Fibroblast of lung (primary cell): ENCODE measurements at regions not wholly inside any gene's neighbourhood (a gene's known extent, or its start where the extent isn't known, plus 50 kb on each side); places are given as distances from the start of the nearest gene placed in this dataset.

Source experiments
- EZH2 ChIP-seq: IDR thresholded peaks from 2 replicates; pipeline ENCODE4 v1.5.1; 2012; ENCODE audit warnings: low read length, control low read depth, mild to moderate bottlenecking; ENCODE audit errors: missing control alignments
- TF ChIP-seq, protein P1 (sequence below), 2 donors: IDR thresholded peaks in 1 of 2; conservative IDR thresholded peaks in 1 of 2; 1 replicate in 1 of 2; 2 replicates in 1 of 2; pipeline ENCODE4 v1.5.1; 2011 to 2012; ENCODE audit warnings: low read length in 2 of 2, control low read depth in 1 of 2, inconsistent platforms in 1 of 2, low read depth in 1 of 2, mild to moderate bottlenecking in 1 of 2

DNA sequence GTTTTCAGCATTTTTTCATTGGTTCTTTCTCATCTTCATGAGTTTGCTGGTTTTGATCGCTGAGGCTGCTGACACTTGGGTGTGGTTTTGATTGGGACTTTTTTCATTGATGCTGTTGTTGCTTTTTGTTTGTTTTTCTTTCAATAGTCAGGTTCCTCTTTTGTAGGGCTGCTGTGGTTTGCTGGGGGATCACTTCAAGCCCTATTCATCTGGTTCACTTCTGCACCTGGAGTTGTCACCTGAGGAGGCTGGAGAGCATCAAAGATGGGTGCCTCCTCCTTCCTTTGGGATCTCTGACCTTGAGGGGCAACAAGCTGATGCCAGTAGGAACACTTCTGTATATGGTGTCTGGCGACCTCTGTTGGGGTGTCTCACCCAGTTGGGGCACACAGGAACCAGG, 1279.9 kb upstream of the TMPRSS15 start:
- TF ChIP-seq EZH2: no peak
- TF ChIP-seq, protein P1, sequence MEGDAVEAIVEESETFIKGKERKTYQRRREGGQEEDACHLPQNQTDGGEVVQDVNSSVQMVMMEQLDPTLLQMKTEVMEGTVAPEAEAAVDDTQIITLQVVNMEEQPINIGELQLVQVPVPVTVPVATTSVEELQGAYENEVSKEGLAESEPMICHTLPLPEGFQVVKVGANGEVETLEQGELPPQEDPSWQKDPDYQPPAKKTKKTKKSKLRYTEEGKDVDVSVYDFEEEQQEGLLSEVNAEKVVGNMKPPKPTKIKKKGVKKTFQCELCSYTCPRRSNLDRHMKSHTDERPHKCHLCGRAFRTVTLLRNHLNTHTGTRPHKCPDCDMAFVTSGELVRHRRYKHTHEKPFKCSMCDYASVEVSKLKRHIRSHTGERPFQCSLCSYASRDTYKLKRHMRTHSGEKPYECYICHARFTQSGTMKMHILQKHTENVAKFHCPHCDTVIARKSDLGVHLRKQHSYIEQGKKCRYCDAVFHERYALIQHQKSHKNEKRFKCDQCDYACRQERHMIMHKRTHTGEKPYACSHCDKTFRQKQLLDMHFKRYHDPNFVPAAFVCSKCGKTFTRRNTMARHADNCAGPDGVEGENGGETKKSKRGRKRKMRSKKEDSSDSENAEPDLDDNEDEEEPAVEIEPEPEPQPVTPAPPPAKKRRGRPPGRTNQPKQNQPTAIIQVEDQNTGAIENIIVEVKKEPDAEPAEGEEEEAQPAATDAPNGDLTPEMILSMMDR (conservative IDR thresholded peaks at IDR 0.05 in 1 of 2, IDR thresholded peaks at IDR 0.05 in 1 of 2; ENCODE audit: low read depth in 1 of 2, low read length in 2 of 2): no peak
